ENCODE measurements at regions not wholly inside any gene's neighbourhood (a gene's known extent, or its start where the extent isn't known, plus 50 kb on each side); places are given as distances from the start of the nearest gene placed in this dataset.
"Not testable (repeated sequence)": the region's sequence is repeated elsewhere in the genome, so short reads cannot be mapped to it uniquely, and the experiment has no call there.

DNA sequence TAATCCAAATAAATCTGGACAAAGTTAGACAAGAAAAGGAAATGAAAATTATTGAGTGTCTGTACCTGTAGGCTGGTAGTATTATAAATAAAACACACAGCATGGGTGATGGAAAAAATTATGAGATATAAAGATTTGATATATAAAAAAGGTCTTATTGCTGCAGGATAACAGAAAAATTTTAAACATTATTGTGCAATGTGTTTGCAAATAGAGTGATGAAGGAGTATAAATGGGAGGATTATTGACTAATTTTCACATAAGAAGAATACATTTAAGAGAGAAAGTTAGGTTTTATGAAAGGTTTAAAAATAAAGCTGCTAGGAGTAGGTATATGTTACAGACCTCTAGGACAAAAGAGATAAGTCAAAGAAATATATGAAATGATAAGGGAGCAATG, 336.7 kb upstream of the MAN1A1 start:
- no peak for DNase-seq (ENCODE audit: extremely low read depth, low read depth)

GRCh38 chr6:119683671-119684070, 334.1 kb upstream of the MAN1A1 start:
- no peak for DNase-seq (ENCODE audit: extremely low read depth, low read depth)

- DNase-seq (ENCODE audit: extremely low read depth, low read depth) = no peak
These were observed 333.5 kb upstream of the MAN1A1 start for GRCh38 chr6:119683031-119683430.

DNA sequence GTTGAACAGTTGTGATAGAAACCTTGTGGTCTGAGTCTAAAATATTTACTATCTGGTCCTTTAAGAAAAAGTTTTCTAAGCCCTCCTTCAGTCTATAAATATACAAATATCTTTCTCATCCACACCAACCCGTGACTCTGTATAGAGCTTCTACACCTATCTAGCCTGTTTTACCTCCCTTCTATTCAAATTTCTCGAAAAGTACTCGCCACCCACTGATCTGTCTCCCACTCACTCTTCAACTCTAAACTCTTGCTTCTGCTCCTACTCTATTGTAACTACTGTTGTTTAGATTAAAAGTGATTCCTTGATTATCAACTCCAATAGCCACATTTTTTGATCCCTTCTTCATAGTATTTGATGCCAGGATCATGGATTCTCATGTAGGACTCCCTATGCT, 329.4 kb upstream of the MAN1A1 start:
- DNase-seq (ENCODE audit: extremely low read depth, low read depth) = no peak

- DNase-seq (ENCODE audit: extremely low read depth, low read depth) = no peak
These were observed 327.8 kb upstream of the MAN1A1 start for GRCh38 chr6:119677384-119677783.

- no peak for DNase-seq (ENCODE audit: extremely low read depth, low read depth)
These were observed 327.4 kb upstream of the MAN1A1 start for GRCh38 chr6:119676961-119677360.

DNA sequence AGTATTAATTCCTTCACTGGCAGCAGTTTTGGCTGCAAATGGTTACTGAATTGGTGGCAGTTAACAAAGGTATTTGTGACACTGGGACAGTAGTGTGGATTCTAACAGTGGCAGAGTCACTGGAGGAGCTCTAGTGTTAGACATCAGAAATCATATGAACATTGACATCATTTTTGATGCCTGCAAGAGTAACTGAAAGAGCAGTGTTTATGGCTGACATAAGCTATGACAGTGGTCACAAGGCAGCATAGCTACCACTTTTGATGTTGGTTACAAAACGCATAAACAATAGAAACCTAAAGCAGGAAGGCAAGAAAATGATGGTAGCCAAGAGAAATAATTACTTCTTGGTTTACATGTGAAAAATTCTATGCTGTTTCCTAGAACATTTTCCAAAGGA, 326.7 kb upstream of the MAN1A1 start:
- no peak for DNase-seq (ENCODE audit: extremely low read depth, low read depth)

DNA sequence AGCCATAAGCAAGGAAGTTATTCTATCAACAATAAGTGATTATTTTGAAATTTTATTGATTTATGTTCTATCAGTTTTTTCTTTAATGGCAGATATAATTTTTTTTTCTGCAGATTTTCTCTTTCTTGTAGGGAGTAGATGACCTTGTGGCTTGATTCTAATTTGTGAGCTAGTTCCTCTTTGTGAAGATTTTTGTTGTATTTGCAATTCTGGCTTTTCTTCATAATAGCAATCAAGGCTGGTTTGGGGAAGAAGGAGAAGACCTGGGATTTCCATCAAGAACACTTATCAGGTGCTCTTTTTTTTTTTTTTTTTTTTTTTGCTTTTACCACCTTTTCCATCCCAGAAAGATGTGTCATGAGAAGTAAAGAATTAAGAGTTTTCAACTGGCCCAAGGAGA, 324.2 kb upstream of the MAN1A1 start:
- no peak for DNase-seq (ENCODE audit: extremely low read depth, low read depth)

DNA sequence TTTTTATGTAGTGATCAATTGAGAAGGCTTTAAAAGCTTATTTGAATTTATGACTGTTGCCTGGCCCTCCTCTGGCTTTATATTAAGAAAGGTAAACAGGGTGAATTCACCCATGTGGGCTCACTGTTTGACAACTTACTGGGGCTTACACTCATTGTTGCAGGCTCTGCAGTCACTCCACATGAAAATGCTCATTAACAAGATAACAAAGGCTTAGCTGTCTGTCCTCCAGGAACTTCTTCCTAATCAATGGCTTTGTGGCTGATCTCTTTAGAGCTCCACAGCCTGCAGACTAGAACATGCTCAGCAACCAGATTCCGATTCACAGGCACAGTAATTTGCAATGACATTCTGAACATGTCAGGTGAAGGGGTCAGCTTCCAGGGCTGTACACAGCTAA, 323.2 kb upstream of the MAN1A1 start:
- DNase-seq (ENCODE audit: extremely low read depth, low read depth) = no peak

DNA sequence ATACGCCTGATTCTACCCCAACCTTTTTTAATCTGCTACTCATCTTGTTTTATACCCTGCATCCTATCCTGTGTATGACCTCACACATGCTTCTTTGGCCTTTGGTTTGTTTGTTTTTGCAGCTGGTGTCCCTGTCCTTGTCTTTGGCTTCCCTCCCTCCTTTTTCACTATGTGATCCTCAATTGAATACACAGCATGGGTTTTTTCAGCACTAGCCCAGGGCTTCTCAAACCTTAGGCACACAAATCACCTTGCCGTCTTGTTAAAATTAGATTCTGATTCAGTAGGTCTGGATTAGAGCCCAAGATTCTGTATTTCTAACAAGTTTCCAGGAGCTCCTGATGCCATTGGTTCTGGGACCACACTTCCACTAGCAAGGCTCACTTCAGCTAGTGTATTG, 321.5 kb upstream of the MAN1A1 start:
- DNase-seq (ENCODE audit: extremely low read depth, low read depth) = no peak

- no peak for DNase-seq (ENCODE audit: extremely low read depth, low read depth)
These were observed 319.7 kb upstream of the MAN1A1 start for GRCh38 chr6:119669221-119669620.

- DNase-seq (ENCODE audit: extremely low read depth, low read depth) = not testable (repeated sequence)
These were observed 315.9 kb upstream of the MAN1A1 start for GRCh38 chr6:119665432-119665831.

- no peak for DNase-seq (ENCODE audit: extremely low read depth, low read depth)
These were observed 312.1 kb upstream of the MAN1A1 start for GRCh38 chr6:119661628-119662027.

DNA sequence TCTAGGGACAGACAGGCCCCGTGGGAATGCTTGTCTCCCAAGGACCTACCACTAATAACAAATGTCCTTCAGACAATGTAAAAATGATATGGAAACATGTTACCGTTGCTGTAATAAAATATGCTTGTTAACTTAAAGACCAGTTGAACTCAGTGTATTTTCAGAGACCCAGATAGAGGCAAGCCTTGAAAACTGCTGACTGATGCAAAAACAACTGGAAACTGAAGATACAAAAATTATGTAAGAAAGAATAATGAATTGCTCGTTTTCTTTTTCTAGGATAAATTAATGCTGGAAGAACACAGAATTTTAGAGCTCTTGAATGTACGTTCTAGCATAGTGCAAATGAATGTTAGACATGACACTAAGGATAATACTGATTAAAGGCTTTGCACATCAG, 311.5 kb upstream of the MAN1A1 start:
- DNase-seq (ENCODE audit: extremely low read depth, low read depth) = no peak

DNA sequence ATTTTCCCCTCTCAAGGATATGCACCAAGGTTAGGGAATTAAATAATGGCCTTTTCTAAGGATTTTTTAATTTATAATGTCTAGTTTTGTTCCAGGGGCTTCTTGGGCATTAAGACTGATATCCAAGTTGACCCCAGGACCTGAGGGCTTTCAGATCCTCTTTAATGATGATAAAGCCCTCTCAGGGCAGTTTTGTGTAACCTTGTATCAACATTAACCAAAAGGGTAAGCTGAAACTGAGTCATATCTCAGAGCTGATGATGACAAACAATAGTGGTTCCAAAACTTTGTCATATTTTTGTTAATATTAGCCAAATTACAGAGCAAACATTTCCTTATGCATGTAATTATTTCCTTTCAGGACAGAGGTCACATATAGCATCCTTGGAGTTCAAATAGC, 309.4 kb upstream of the MAN1A1 start:
- no peak for DNase-seq (ENCODE audit: extremely low read depth, low read depth)

GRCh38 chr6:119655124-119655523, 305.6 kb upstream of the MAN1A1 start:
- no peak for DNase-seq (ENCODE audit: extremely low read depth, low read depth)

DNA sequence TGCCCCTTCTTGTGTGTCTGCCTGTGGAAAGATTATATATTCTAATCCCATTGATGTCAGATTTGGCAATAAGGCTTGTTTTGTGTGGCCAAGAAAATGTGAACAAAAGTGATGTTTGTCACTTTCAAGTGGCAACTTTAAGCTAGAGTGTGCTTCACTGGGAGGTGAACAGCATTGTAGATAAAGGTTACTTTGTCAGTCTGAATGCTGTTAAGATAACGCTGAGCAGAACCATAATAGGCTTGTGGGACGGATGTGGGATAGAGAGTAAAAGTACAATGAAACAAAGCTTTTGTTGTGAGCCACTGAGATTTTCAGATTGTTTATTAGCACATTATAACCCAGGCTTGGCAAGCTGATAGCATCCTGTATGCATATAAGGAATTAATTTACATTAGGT, 303.8 kb upstream of the MAN1A1 start:
- no peak for DNase-seq (ENCODE audit: extremely low read depth, low read depth)

- DNase-seq (ENCODE audit: extremely low read depth, low read depth) = no peak
These were observed 300.0 kb upstream of the MAN1A1 start for GRCh38 chr6:119649531-119649930.

DNA sequence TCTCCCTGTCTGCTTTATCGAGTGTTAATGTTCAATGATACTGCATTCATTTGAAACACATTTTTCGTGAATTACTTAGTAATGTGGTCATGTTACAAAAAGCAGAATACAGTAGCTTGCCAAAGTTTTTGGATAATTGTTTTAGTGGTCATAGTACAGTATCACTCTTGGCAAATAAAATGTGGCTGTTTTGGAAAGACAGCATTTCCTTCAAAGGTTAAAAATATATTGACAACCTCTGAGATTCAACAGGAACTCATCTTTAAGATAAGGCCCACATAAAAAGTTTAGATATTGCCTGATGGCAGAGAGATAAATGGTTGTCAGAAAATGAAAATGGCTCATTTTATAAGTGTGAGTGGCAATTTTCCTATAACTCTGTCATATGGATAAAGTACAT, 297.7 kb upstream of the MAN1A1 start:
- DNase-seq (ENCODE audit: extremely low read depth, low read depth) = no peak

GRCh38 chr6:119643876-119644275, 294.3 kb upstream of the MAN1A1 start:
- no peak for DNase-seq (ENCODE audit: extremely low read depth, low read depth)

DNA sequence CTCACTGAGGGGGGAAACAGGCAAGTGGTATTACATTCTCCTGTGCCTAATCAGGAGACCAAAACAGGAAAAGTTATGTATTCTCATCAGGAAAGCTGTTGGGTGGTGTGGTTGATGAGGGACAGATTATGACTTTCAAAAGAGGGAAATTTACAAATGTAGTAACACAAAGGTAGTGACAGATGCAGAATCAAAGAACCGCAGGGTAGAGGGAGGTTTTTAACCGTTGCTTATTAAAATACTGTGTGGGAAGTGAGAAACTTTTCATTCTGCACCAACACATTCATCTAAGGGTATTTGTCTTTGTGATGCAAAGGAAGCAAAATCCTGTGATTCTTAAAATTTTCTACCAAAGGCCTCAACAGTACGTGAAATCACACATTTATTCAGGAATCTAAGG, 288.2 kb upstream of the MAN1A1 start:
- DNase-seq (ENCODE audit: extremely low read depth, low read depth) = no peak

DNA sequence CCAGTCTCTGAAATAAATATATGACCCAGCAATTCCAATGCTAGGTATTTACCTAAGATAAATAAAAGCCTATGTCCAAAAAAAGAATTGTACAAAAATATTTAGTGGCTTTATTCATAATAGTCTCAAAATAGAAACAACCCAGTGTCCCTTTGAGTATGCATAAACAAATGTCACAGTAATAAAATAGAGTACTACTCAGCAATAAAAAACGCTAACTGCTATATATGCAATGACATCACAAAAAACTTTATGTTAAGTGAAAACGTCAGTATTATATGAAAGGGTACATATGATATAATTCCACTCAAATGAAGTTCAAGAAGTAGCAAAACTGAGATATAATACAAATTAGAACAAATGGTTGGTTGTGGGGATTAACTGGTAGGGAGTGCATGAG, 286.5 kb upstream of the MAN1A1 start:
- DNase-seq (ENCODE audit: extremely low read depth, low read depth) = no peak

DNA sequence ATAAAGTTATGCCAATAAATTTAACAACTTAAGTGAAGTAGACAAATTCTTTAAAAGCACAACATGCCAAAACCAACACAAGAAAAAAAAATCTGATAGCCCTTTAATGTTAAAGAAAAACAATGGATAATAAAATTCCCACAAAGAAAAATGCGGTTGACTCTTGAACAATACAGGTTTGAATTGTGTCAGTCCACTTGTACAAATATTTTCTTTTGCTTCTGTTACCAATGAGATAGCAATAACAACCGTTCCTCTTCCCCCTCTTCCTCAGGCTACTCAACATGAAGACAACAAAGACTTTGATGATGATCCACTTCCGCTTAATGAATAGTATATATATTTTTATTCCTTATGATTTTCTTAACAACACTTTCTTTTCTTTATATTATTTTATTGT, 283.9 kb upstream of the MAN1A1 start:
- no peak for DNase-seq (ENCODE audit: extremely low read depth, low read depth)
